ENCODE measurements at regions not wholly inside any gene's neighbourhood (a gene's known extent, or its start where the extent isn't known, plus 50 kb on each side); places are given as distances from the start of the nearest gene placed in this dataset.
A peak's percentile ranks its signal among the peaks of the same experiment; 100 is the strongest.

DNA sequence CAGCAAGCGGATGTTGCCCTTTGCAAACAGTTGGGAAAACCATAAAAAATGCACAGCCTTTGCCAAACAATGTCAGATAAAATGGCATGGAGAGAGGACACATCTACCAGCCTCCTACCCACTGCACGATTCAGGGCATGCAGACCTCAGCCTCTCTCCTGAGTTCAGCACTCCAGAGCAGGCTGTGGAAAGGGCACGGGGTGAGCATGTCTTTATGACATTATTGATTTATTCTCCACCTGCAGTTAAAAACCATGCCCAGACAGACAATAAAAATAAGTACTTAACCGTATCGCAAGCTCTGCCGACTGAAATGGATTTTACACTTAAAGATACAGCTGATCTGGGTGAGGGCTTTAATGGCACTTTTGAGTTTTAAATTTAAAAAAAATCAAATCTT, 127.1 kb downstream of the MAF start:
- DNase-seq (no peak), ATAC-seq (no peak)
- no peak overlapping the region for H3K27ac ChIP-seq (ENCODE audit: low read length)
- intact Hi-C loops (cut with DNase I), result no loop called here
- WGBS, result 90% methylated on average over 6 of the region's 6 CpGs
- H3K4me1 ChIP-seq (ENCODE audit: control insufficient read depth, insufficient read depth, low read length), result peaks cover 2% of the 10 kb centered on the region
- no peak overlapping the region for H3K4me3 ChIP-seq (ENCODE audit: low read length)
- H3K9me3 ChIP-seq (ENCODE audit: control insufficient read depth, low read length), result no peaks in the 10 kb centered on the region
- no peaks in the 10 kb centered on the region for H3K27me3 ChIP-seq (ENCODE audit: control insufficient read depth, insufficient read depth)

GRCh38 chr16:79472426-79472825, 128.1 kb downstream of the MAF start:
- Histone ChIP-seq H3K27me3 (ENCODE audit: control insufficient read depth, insufficient read depth) (no peaks in the 10 kb centered on the region), H3K27ac (ENCODE audit: low read length) (no peak overlapping the region), H3K4me3 (ENCODE audit: low read length) (no peak overlapping the region), H3K4me1 (ENCODE audit: control insufficient read depth, insufficient read depth, low read length) (peaks cover 2% of the 10 kb centered on the region), H3K9me3 (ENCODE audit: control insufficient read depth, low read length) (no peaks in the 10 kb centered on the region)
- ATAC-seq (peak in 1 of 2 donors; percentile 22), DNase-seq (no peak)
- 89% methylated on average over 3 of the region's 3 CpGs for WGBS
- intact Hi-C loops (cut with DNase I), result no loop called here

GRCh38 chr16:79469999-79470398, 130.5 kb downstream of the MAF start:
- Histone ChIP-seq H3K4me1 (ENCODE audit: control insufficient read depth, insufficient read depth, low read length) (peaks cover 2% of the 10 kb centered on the region), H3K4me3 (ENCODE audit: low read length) (no peak overlapping the region), H3K9me3 (ENCODE audit: control insufficient read depth, low read length) (no peaks in the 10 kb centered on the region), H3K27ac (ENCODE audit: low read length) (no peak overlapping the region), H3K27me3 (ENCODE audit: control insufficient read depth, insufficient read depth) (no peaks in the 10 kb centered on the region)
- DNase-seq (peak; percentile 37 to 75 (median 62)), ATAC-seq (peak; percentile 44 to 67)
- 67% methylated on average over 10 of the region's 10 CpGs for WGBS
- intact Hi-C loops (cut with DNase I), result no loop called here

- Histone ChIP-seq H3K9me3 (ENCODE audit: control insufficient read depth, low read length) (no peaks in the 10 kb centered on the region), H3K27ac (ENCODE audit: low read length) (no peak overlapping the region), H3K4me3 (ENCODE audit: low read length) (no peak overlapping the region), H3K27me3 (ENCODE audit: control insufficient read depth, insufficient read depth) (no peaks in the 10 kb centered on the region), H3K4me1 (ENCODE audit: control insufficient read depth, insufficient read depth, low read length) (peaks cover 2% of the 10 kb centered on the region)
- intact Hi-C loops (cut with DNase I), result no loop called here
- DNase-seq (no peak), ATAC-seq (no peak)
- WGBS, result 91% methylated on average over 4 of the region's 4 CpGs
These were observed 131.9 kb downstream of the MAF start for GRCh38 chr16:79468631-79469030.

GRCh38 chr16:79468121-79468552, 132.4 kb downstream of the MAF start:
- H3K4me1 ChIP-seq (ENCODE audit: control insufficient read depth, insufficient read depth, low read length), result peaks cover 2% of the 10 kb centered on the region
- H3K27ac ChIP-seq (ENCODE audit: low read length), result no peak overlapping the region
- DNase-seq (no peak), ATAC-seq (no peak)
- no peaks in the 10 kb centered on the region for H3K9me3 ChIP-seq (ENCODE audit: control insufficient read depth, low read length)
- no peaks in the 10 kb centered on the region for H3K27me3 ChIP-seq (ENCODE audit: control insufficient read depth, insufficient read depth)
- WGBS, result 83% methylated on average over 10 of the region's 10 CpGs
- H3K4me3 ChIP-seq (ENCODE audit: low read length), result no peak overlapping the region
- intact Hi-C loops (cut with DNase I), result no loop called here

DNA sequence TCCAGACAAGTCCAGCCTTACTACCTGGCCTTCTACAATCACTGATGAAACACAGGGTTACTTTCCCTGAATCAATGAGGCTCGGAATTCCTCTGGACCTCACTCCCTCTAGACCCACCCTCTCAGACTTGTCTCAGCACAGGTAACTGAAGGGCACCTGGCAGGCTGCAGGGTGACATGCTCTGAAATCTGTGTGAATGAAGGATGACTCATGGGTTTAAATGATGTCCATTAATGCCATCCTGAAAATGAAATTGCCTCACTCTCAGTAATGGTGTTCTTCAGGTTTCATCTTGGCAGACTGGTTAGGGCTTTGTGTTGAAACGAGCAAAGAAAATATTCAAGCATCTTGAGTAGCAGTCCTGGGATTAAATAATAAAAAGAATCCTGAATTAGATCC, 134.4 kb downstream of the MAF start:
- no peak for DNase-seq
- H3K4me1 ChIP-seq (ENCODE audit: control insufficient read depth, insufficient read depth, low read length), result peaks cover 2% of the 10 kb centered on the region
- H3K9me3 ChIP-seq (ENCODE audit: control insufficient read depth, low read length), result no peaks in the 10 kb centered on the region
- H3K27me3 ChIP-seq (ENCODE audit: control insufficient read depth, insufficient read depth), result no peaks in the 10 kb centered on the region
- intact Hi-C loops (cut with DNase I), result no loop called here
- no peak for ATAC-seq
- H3K27ac ChIP-seq (ENCODE audit: low read length), result no peak overlapping the region
- 88% methylated on average over 2 of the region's 2 CpGs for WGBS
- H3K4me3 ChIP-seq (ENCODE audit: low read length), result no peak overlapping the region

DNA sequence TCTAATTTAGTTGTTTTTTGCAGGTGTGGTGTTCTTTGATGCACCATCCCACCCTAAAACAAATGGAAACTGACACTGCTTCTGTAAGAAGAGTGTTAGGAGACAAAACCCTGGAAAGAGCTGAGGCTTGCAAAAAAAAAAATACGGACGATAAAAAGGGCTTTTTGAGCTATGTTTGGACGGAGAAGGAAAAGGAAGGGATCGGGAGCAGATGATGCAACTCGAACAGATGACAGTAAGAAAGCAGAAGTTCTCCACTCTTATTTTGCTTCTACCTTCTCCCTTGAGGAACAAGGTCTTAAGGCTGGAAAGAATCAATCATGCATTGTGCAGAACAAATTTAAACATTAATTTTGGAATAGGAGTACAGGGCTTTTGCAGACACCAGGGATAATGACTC, 136.7 kb downstream of the MAF start:
- no peak overlapping the region for H3K27ac ChIP-seq (ENCODE audit: low read length)
- H3K4me1 ChIP-seq (ENCODE audit: control insufficient read depth, insufficient read depth, low read length), result no peaks in the 10 kb centered on the region
- H3K9me3 ChIP-seq (ENCODE audit: control insufficient read depth, low read length), result no peaks in the 10 kb centered on the region
- ATAC-seq (no peak), DNase-seq (no peak)
- no peak overlapping the region for H3K4me3 ChIP-seq (ENCODE audit: low read length)
- intact Hi-C loops (cut with DNase I), result no loop called here
- no peaks in the 10 kb centered on the region for H3K27me3 ChIP-seq (ENCODE audit: control insufficient read depth, insufficient read depth)
- WGBS, result 81% methylated on average over 5 of the region's 5 CpGs

DNA sequence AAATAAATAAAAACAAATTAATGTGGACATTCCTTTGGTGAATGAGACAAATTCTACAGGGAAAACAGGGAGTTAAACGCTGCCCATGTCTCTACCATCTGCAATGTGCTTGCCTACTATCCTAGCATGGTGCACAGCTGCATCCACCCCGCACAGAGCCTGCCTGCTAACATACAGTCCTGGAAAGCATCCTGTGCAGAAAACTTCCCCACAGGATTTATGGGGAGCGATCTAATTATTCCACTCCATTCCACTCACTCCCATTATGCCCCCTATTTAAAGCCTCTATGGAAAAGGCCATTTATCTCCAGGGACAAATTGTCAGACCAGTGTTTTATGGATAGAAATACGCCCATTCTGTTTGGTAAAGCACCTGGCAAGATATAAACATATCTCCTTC, 144.5 kb downstream of the MAF start:
- Histone ChIP-seq H3K9me3 (ENCODE audit: control insufficient read depth, low read length) (no peaks in the 10 kb centered on the region), H3K4me3 (ENCODE audit: low read length) (no peak overlapping the region), H3K27me3 (ENCODE audit: control insufficient read depth, insufficient read depth) (no peaks in the 10 kb centered on the region), H3K27ac (ENCODE audit: low read length) (no peak overlapping the region), H3K4me1 (ENCODE audit: control insufficient read depth, insufficient read depth, low read length) (no peaks in the 10 kb centered on the region)
- DNase-seq (no peak), ATAC-seq (no peak)
- intact Hi-C loops (cut with DNase I), result no loop called here
- 83% methylated on average over 4 of the region's 4 CpGs for WGBS

DNA sequence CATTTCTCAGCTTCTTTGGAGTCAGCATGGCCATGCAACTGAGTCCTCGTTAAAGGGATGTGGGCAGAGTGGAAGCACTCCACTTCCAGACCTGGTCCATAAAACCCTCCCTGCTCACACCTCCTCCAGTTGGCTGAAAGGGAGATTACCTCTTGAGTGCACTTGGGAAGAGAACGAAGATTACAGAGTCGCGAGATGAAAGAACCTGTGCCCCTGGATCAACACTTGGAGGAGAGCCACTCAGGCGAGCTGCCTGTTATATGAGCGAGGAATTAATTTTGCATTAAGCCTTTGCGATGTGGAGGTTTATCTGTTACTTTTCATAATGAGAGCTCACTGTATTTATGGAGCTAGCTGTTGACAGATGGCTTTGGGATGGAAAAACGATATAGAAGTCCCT, 147.9 kb downstream of the MAF start:
- intact Hi-C loops (cut with DNase I), result no loop called here
- no peak for ATAC-seq
- Histone ChIP-seq H3K4me3 (ENCODE audit: low read length) (no peak overlapping the region), H3K27ac (ENCODE audit: low read length) (no peak overlapping the region), H3K9me3 (ENCODE audit: control insufficient read depth, low read length) (no peaks in the 10 kb centered on the region), H3K4me1 (ENCODE audit: control insufficient read depth, insufficient read depth, low read length) (no peaks in the 10 kb centered on the region), H3K27me3 (ENCODE audit: control insufficient read depth, insufficient read depth) (no peaks in the 10 kb centered on the region)
- 64% methylated on average over 8 of the region's 8 CpGs for WGBS
- DNase-seq, result no peak

- WGBS, result 57% methylated on average over 4 of the region's 4 CpGs
- ATAC-seq, result no peak
- H3K27me3 ChIP-seq (ENCODE audit: control insufficient read depth, insufficient read depth), result no peaks in the 10 kb centered on the region
- no peak overlapping the region for H3K27ac ChIP-seq (ENCODE audit: low read length)
- no peaks in the 10 kb centered on the region for H3K9me3 ChIP-seq (ENCODE audit: control insufficient read depth, low read length)
- no peaks in the 10 kb centered on the region for H3K4me1 ChIP-seq (ENCODE audit: control insufficient read depth, insufficient read depth, low read length)
- DNase-seq, result no peak
- no peak overlapping the region for H3K4me3 ChIP-seq (ENCODE audit: low read length)
- intact Hi-C loops (cut with DNase I), result no loop called here
These were observed 149.2 kb downstream of the MAF start for GRCh38 chr16:79451196-79451816.

DNA sequence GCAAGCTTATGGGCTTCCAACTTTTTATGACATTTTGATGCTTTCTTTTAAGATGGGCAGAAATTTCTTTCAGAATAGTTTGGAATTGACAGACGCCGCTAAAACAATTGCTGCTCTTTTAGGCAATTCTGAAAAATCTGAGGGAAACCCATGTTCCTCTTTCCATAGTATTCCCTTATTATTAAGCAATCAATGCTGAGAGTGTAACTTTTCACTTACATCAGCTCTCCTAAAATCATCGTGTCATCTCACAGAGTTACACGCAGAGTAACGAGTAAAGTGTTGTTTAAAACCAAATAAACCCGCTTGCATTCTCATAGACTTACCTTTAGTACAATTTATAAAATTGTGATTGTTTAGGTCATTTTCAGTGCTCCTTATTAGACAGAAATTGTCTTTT, 150.6 kb downstream of the MAF start:
- no peak overlapping the region for H3K27ac ChIP-seq (ENCODE audit: low read length)
- intact Hi-C loops (cut with DNase I), result no loop called here
- no peaks in the 10 kb centered on the region for H3K4me1 ChIP-seq (ENCODE audit: control insufficient read depth, insufficient read depth, low read length)
- no peak for DNase-seq
- no peaks in the 10 kb centered on the region for H3K9me3 ChIP-seq (ENCODE audit: control insufficient read depth, low read length)
- no peaks in the 10 kb centered on the region for H3K27me3 ChIP-seq (ENCODE audit: control insufficient read depth, insufficient read depth)
- no peak overlapping the region for H3K4me3 ChIP-seq (ENCODE audit: low read length)
- WGBS, result 88% methylated on average over 6 of the region's 6 CpGs
- ATAC-seq, result no peak

Data from right cardiac atrium (tissue), 5 donors.